ENCODE measurements at regions not wholly inside any gene's neighbourhood (a gene's known extent, or its start where the extent isn't known, plus 50 kb on each side); places are given as distances from the start of the nearest gene placed in this dataset.

- Histone ChIP-seq H3K27ac (no peak overlapping the region), H3K36me3 (no peaks in the 10 kb centered on the region), H3K27me3 (no peaks in the 10 kb centered on the region), H3K4me3 (no peak overlapping the region), H3K4me1 (no peaks in the 10 kb centered on the region), H3K9me3 (no peaks in the 10 kb centered on the region)
- TF ChIP-seq POLR2A (IDR thresholded peaks at IDR 0.05) (no peak), CTCF (IDR thresholded peaks at IDR 0.05) (no peak)
- intact Hi-C loops (cut with DNase I; ENCODE audit: low total_unique reads): no loop called here
- no peak for DNase-seq
These were observed 248.9 kb upstream of the IGFBP3 start for GRCh38 chr7:46170021-46170420.

- H3K27ac ChIP-seq: no peak overlapping the region
- H3K4me1 ChIP-seq: no peaks in the 10 kb centered on the region
- no peak for TF ChIP-seq CTCF (IDR thresholded peaks at IDR 0.05)
- TF ChIP-seq POLR2A (IDR thresholded peaks at IDR 0.05): no peak
- H3K4me3 ChIP-seq: no peak overlapping the region
- intact Hi-C loops (cut with DNase I; ENCODE audit: low total_unique reads): no loop called here
- DNase-seq: no peak
- no peaks in the 10 kb centered on the region for H3K36me3 ChIP-seq
- no peaks in the 10 kb centered on the region for H3K9me3 ChIP-seq
- no peaks in the 10 kb centered on the region for H3K27me3 ChIP-seq
These were observed 248.3 kb upstream of the IGFBP3 start for GRCh38 chr7:46169384-46169755.

GRCh38 chr7:46168671-46169383 is 247.8 kb upstream of the IGFBP3 start:
- DNase-seq: no peak
- Histone ChIP-seq H3K27ac (no peak overlapping the region), H3K4me1 (no peaks in the 10 kb centered on the region), H3K4me3 (no peak overlapping the region), H3K9me3 (no peaks in the 10 kb centered on the region), H3K36me3 (no peaks in the 10 kb centered on the region), H3K27me3 (no peaks in the 10 kb centered on the region)
- intact Hi-C loops (cut with DNase I; ENCODE audit: low total_unique reads): no loop called here
- TF ChIP-seq CTCF (IDR thresholded peaks at IDR 0.05) (no peak), POLR2A (IDR thresholded peaks at IDR 0.05) (no peak)

- DNase-seq: no peak
- Histone ChIP-seq H3K27me3 (no peaks in the 10 kb centered on the region), H3K36me3 (no peaks in the 10 kb centered on the region), H3K4me3 (no peak overlapping the region), H3K4me1 (no peaks in the 10 kb centered on the region), H3K27ac (no peak overlapping the region), H3K9me3 (no peaks in the 10 kb centered on the region)
- intact Hi-C loops (cut with DNase I; ENCODE audit: low total_unique reads): no loop called here
- TF ChIP-seq POLR2A (IDR thresholded peaks at IDR 0.05): no peak
- no peak for TF ChIP-seq CTCF (IDR thresholded peaks at IDR 0.05)
These were observed 247.2 kb upstream of the IGFBP3 start for GRCh38 chr7:46168231-46168630.

- no peak for DNase-seq
- Histone ChIP-seq H3K9me3 (no peaks in the 10 kb centered on the region), H3K4me1 (no peaks in the 10 kb centered on the region), H3K27me3 (no peaks in the 10 kb centered on the region), H3K4me3 (no peak overlapping the region), H3K27ac (peak overlapping the region in 1 of 2 donors; percentile 22), H3K36me3 (no peaks in the 10 kb centered on the region)
- TF ChIP-seq CTCF (IDR thresholded peaks at IDR 0.05): no peak
- no peak for TF ChIP-seq POLR2A (IDR thresholded peaks at IDR 0.05)
- intact Hi-C loops (cut with DNase I; ENCODE audit: low total_unique reads): no loop called here
These were observed 244.2 kb upstream of the IGFBP3 start for GRCh38 chr7:46165276-46165675.
